PC-3 (cell line): ENCODE measurements at regions not wholly inside any gene's neighbourhood (a gene's known extent, or its start where the extent isn't known, plus 50 kb on each side); places are given as distances from the start of the nearest gene placed in this dataset.

Source experiments
- EZH2 ChIP-seq: fragments of 300-600 bp; sonication (generic); IDR thresholded peaks from one replicate; pipeline ENCODE4 v1.6.1; 2017; ENCODE audit warnings: antibody characterized with exemption, mild to moderate bottlenecking, low read length; ENCODE audit not compliant: unreplicated experiment
- TF ChIP-seq, protein P1 (sequence below): fragments of 300-600 bp; sonication (generic); conservative IDR thresholded peaks from 2 replicates; pipeline ENCODE4 v1.5.1; 2017; ENCODE audit warnings: antibody characterized with exemption, low read depth, mild to moderate bottlenecking, low read length

DNA sequence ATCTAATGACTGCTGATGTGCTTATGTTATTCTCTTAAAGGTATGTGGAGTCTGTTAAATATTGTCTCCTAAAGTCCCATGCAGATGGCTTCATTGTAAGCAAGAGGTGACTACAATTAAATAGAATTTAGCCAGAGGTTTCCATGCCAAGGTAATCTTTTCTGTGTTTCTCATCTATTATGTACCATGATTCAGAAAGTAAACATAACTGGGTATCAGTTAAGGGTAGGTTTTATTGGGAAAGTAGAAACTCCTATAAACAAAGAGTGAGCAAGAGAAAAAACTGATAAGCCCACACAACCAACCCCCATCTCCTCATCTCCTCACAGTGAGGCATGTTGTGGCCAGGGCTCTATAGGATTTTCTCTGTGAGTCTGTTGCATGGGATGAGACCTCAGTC is 611.7 kb downstream of the SNAPC1 start:
- TF ChIP-seq, protein P1, sequence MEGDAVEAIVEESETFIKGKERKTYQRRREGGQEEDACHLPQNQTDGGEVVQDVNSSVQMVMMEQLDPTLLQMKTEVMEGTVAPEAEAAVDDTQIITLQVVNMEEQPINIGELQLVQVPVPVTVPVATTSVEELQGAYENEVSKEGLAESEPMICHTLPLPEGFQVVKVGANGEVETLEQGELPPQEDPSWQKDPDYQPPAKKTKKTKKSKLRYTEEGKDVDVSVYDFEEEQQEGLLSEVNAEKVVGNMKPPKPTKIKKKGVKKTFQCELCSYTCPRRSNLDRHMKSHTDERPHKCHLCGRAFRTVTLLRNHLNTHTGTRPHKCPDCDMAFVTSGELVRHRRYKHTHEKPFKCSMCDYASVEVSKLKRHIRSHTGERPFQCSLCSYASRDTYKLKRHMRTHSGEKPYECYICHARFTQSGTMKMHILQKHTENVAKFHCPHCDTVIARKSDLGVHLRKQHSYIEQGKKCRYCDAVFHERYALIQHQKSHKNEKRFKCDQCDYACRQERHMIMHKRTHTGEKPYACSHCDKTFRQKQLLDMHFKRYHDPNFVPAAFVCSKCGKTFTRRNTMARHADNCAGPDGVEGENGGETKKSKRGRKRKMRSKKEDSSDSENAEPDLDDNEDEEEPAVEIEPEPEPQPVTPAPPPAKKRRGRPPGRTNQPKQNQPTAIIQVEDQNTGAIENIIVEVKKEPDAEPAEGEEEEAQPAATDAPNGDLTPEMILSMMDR = no peak
- no peak for TF ChIP-seq EZH2
